Stimulated activated naive CD8-positive, alpha-beta T cell treated with anti-CD3 and anti-CD28 coated beads, Interleukin-15, Interleukin-2, amounts not matched to agents 100 ng/mL and 50 ng/mL, for 24 hours (primary cell): ENCODE measurements at regions not wholly inside any gene's neighbourhood (a gene's known extent, or its start where the extent isn't known, plus 50 kb on each side); places are given as distances from the start of the nearest gene placed in this dataset.
"Not testable (repeated sequence)": the region's sequence is repeated elsewhere in the genome, so short reads cannot be mapped to it uniquely, and the experiment has no call there.

Experiments
- H3K27ac Mint-ChIP-seq: one replicate; pipeline ENCODE4 v1.8.0; 2021; ENCODE audit warnings: mild to moderate bottlenecking, mixed read lengths
- H3K27me3 Mint-ChIP-seq: one replicate; pipeline ENCODE4 v1.8.0; 2021; ENCODE audit warnings: mixed read lengths
- H3K36me3 Mint-ChIP-seq: one replicate; pipeline ENCODE4 v1.8.0; 2021; ENCODE audit warnings: low read depth, mixed read lengths
- H3K4me1 Mint-ChIP-seq: one replicate; pipeline ENCODE4 v1.8.0; 2021; ENCODE audit warnings: low read depth, mixed read lengths
- H3K4me3 Mint-ChIP-seq: one replicate; pipeline ENCODE4 v1.8.0; 2021; ENCODE audit warnings: mild to moderate bottlenecking, mixed read lengths
- H3K9me3 Mint-ChIP-seq: one replicate; pipeline ENCODE4 v1.8.0; 2021; ENCODE audit warnings: mixed read lengths

GRCh38 chr6:56730663-56731529 is 88.2 kb upstream of the DST start:
- H3K27ac Mint-ChIP-seq = no peak overlapping the region
- H3K4me1 Mint-ChIP-seq = no peaks in the 10 kb centered on the region
- no peaks in the 10 kb centered on the region for H3K27me3 Mint-ChIP-seq
- H3K9me3 Mint-ChIP-seq = no peaks in the 10 kb centered on the region
- no peak overlapping the region for H3K4me3 Mint-ChIP-seq
- no peaks in the 10 kb centered on the region for H3K36me3 Mint-ChIP-seq

GRCh38 chr6:56729719-56730118 is 87.0 kb upstream of the DST start:
- no peaks in the 10 kb centered on the region for H3K36me3 Mint-ChIP-seq
- H3K4me1 Mint-ChIP-seq = no peaks in the 10 kb centered on the region
- H3K4me3 Mint-ChIP-seq = no peak overlapping the region
- H3K27me3 Mint-ChIP-seq = no peaks in the 10 kb centered on the region
- H3K27ac Mint-ChIP-seq = no peak overlapping the region
- no peaks in the 10 kb centered on the region for H3K9me3 Mint-ChIP-seq

GRCh38 chr6:56729166-56729565 is 86.5 kb upstream of the DST start:
- H3K4me3 Mint-ChIP-seq, H3K27ac Mint-ChIP-seq, H3K4me1 Mint-ChIP-seq, H3K36me3 Mint-ChIP-seq, H3K27me3 Mint-ChIP-seq, H3K9me3 Mint-ChIP-seq: not testable (repeated sequence)

GRCh38 chr6:56727097-56727850 is 84.6 kb upstream of the DST start:
- Mint-ChIP-seq H3K27ac (no peak overlapping the region), H3K4me1 (no peaks in the 10 kb centered on the region), H3K4me3 (no peak overlapping the region), H3K36me3 (no peaks in the 10 kb centered on the region), H3K9me3 (no peaks in the 10 kb centered on the region), H3K27me3 (no peaks in the 10 kb centered on the region)

- no peaks in the 10 kb centered on the region for H3K4me1 Mint-ChIP-seq
- H3K4me3 Mint-ChIP-seq = no peak overlapping the region
- no peak overlapping the region for H3K27ac Mint-ChIP-seq
- no peaks in the 10 kb centered on the region for H3K36me3 Mint-ChIP-seq
- H3K9me3 Mint-ChIP-seq = no peaks in the 10 kb centered on the region
- H3K27me3 Mint-ChIP-seq = no peaks in the 10 kb centered on the region
These were observed 82.6 kb upstream of the DST start for GRCh38 chr6:56725254-56725653.

GRCh38 chr6:56724455-56724854 is 81.8 kb upstream of the DST start:
- Mint-ChIP-seq H3K9me3 (peaks cover 3% of the 10 kb centered on the region), H3K4me1 (peaks cover 4% of the 10 kb centered on the region), H3K36me3 (no peaks in the 10 kb centered on the region), H3K27me3 (peaks cover 3% of the 10 kb centered on the region), H3K27ac (no peak overlapping the region), H3K4me3 (no peak overlapping the region)

- Mint-ChIP-seq H3K27ac (no peak overlapping the region), H3K4me3 (no peak overlapping the region), H3K9me3 (peaks cover 10% of the 10 kb centered on the region), H3K36me3 (no peaks in the 10 kb centered on the region), H3K4me1 (peaks cover 11% of the 10 kb centered on the region), H3K27me3 (peaks cover 14% of the 10 kb centered on the region)
These were observed 78.2 kb upstream of the DST start for GRCh38 chr6:56720882-56721281.

- H3K9me3 Mint-ChIP-seq, H3K4me3 Mint-ChIP-seq, H3K27ac Mint-ChIP-seq, H3K36me3 Mint-ChIP-seq: not testable (repeated sequence)
- Mint-ChIP-seq H3K4me1 (peaks cover 11% of the 10 kb centered on the region), H3K27me3 (peaks cover 14% of the 10 kb centered on the region)
These were observed 77.5 kb upstream of the DST start for GRCh38 chr6:56720202-56720601.

- not testable (repeated sequence) for H3K36me3 Mint-ChIP-seq, H3K9me3 Mint-ChIP-seq, H3K4me3 Mint-ChIP-seq
- Mint-ChIP-seq H3K27me3 (peaks cover 14% of the 10 kb centered on the region), H3K27ac (peak overlapping the region; percentile 73), H3K4me1 (peaks cover 11% of the 10 kb centered on the region)
These were observed 76.8 kb upstream of the DST start for GRCh38 chr6:56719315-56720058.

- Mint-ChIP-seq H3K4me1 (peaks cover 11% of the 10 kb centered on the region), H3K36me3 (no peaks in the 10 kb centered on the region), H3K27me3 (peaks cover 14% of the 10 kb centered on the region), H3K4me3 (no peak overlapping the region), H3K27ac (peak overlapping the region; percentile 37), H3K9me3 (peaks cover 10% of the 10 kb centered on the region)
These were observed 75.5 kb upstream of the DST start for GRCh38 chr6:56718236-56718635.

GRCh38 chr6:56716229-56716628 is 73.5 kb upstream of the DST start:
- Mint-ChIP-seq H3K27me3 (peaks cover 18% of the 10 kb centered on the region), H3K27ac (no peak overlapping the region), H3K4me3 (no peak overlapping the region), H3K36me3 (no peaks in the 10 kb centered on the region), H3K9me3 (peaks cover 10% of the 10 kb centered on the region), H3K4me1 (peaks cover 11% of the 10 kb centered on the region)

GRCh38 chr6:56715741-56716140 is 73.1 kb upstream of the DST start:
- H3K4me1 Mint-ChIP-seq = peaks cover 11% of the 10 kb centered on the region
- no peaks in the 10 kb centered on the region for H3K36me3 Mint-ChIP-seq
- H3K27ac Mint-ChIP-seq = no peak overlapping the region
- peaks cover 10% of the 10 kb centered on the region for H3K9me3 Mint-ChIP-seq
- no peak overlapping the region for H3K4me3 Mint-ChIP-seq
- peaks cover 18% of the 10 kb centered on the region for H3K27me3 Mint-ChIP-seq

- H3K27ac Mint-ChIP-seq = no peak overlapping the region
- H3K4me3 Mint-ChIP-seq = no peak overlapping the region
- peaks cover 18% of the 10 kb centered on the region for H3K27me3 Mint-ChIP-seq
- no peaks in the 10 kb centered on the region for H3K36me3 Mint-ChIP-seq
- peaks cover 10% of the 10 kb centered on the region for H3K9me3 Mint-ChIP-seq
- peaks cover 11% of the 10 kb centered on the region for H3K4me1 Mint-ChIP-seq
These were observed 72.3 kb upstream of the DST start for GRCh38 chr6:56714982-56715456.

- Mint-ChIP-seq H3K9me3 (peaks cover 5% of the 10 kb centered on the region), H3K27me3 (peaks cover 16% of the 10 kb centered on the region), H3K4me1 (peaks cover 5% of the 10 kb centered on the region), H3K4me3 (no peak overlapping the region), H3K36me3 (no peaks in the 10 kb centered on the region), H3K27ac (no peak overlapping the region)
These were observed 71.6 kb upstream of the DST start for GRCh38 chr6:56714273-56714672.

- Mint-ChIP-seq H3K9me3 (no peaks in the 10 kb centered on the region), H3K27me3 (peaks cover 11% of the 10 kb centered on the region), H3K36me3 (no peaks in the 10 kb centered on the region), H3K4me3 (no peak overlapping the region), H3K4me1 (no peaks in the 10 kb centered on the region), H3K27ac (no peak overlapping the region)
These were observed 70.6 kb upstream of the DST start for GRCh38 chr6:56713254-56713672.
